ENCODE measurements at regions not wholly inside any gene's neighbourhood (a gene's known extent, or its start where the extent isn't known, plus 50 kb on each side); places are given as distances from the start of the nearest gene placed in this dataset.

DNA sequence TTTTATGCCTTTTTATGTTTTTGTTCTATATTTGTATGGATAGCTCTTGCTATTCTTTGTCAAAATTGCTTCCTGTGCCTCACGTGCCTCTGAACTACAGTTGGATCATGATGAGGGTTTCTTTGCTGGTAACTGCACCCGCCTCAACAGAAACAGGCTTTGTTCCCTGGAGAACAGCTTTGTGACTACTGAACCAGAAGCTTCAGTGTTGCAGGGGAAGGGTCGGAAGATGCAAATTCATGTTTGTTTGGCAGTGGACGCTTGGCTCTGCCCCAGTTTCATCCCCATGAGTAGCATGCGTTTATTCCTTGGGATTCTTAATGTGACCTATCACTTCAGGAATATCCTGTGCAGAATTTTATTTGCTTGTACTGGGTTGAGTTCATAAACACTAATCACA lies 959.1 kb upstream of the WWC1 start:
- intact Hi-C loops (cut with DNase I; ENCODE audit: low total_unique reads) = no loop called here
- Histone ChIP-seq H3K36me3 (no peaks in the 10 kb centered on the region), H3K27me3 (no peaks in the 10 kb centered on the region), H3K4me3 (no peak overlapping the region), H3K27ac (no peak overlapping the region), H3K9me3 (no peaks in the 10 kb centered on the region), H3K4me1 (no peaks in the 10 kb centered on the region)
- no peak for TF ChIP-seq CTCF (IDR thresholded peaks at IDR 0.05)
- DNase-seq = no peak

GRCh38 chr5:167336161-167336560 lies 955.3 kb upstream of the WWC1 start:
- no peak for TF ChIP-seq CTCF (IDR thresholded peaks at IDR 0.05)
- Histone ChIP-seq H3K27ac (no peak overlapping the region), H3K9me3 (no peaks in the 10 kb centered on the region), H3K27me3 (no peaks in the 10 kb centered on the region), H3K36me3 (no peaks in the 10 kb centered on the region), H3K4me1 (no peaks in the 10 kb centered on the region), H3K4me3 (no peak overlapping the region)
- no peak for DNase-seq
- intact Hi-C loops (cut with DNase I; ENCODE audit: low total_unique reads) = no loop called here

GRCh38 chr5:167339205-167339604 lies 952.2 kb upstream of the WWC1 start:
- Histone ChIP-seq H3K9me3 (no peaks in the 10 kb centered on the region), H3K36me3 (no peaks in the 10 kb centered on the region), H3K4me3 (no peak overlapping the region), H3K27me3 (no peaks in the 10 kb centered on the region), H3K4me1 (no peaks in the 10 kb centered on the region), H3K27ac (no peak overlapping the region)
- TF ChIP-seq CTCF (IDR thresholded peaks at IDR 0.05) = no peak
- intact Hi-C loops (cut with DNase I; ENCODE audit: low total_unique reads) = no loop called here
- no peak for DNase-seq

DNA sequence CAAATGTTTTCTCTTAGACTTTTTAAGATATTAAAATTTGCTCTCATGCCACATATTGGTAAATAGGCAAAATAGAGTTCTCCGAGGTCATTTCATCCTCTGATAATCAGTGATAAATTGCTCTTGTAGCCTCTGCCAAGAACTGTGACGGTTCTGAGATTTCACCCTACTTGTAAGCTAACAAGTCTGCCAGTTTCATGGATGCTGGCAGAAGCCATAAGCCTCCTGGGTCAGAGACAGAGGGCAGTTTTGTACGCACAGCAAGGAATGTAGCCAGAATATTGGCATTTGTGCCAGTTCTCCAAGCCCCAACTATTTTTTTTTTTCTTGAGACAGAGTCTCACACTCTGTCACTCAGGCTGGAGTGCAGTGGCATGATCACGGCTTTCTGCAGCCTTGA lies 945.0 kb upstream of the WWC1 start:
- Histone ChIP-seq H3K4me1 (peaks cover 0 to 7% (median 0%) of the 10 kb centered on the region in 4 donors), H3K4me3 (no peak overlapping the region), H3K36me3 (no peaks in the 10 kb centered on the region), H3K27ac (no peak overlapping the region), H3K9me3 (no peaks in the 10 kb centered on the region), H3K27me3 (no peaks in the 10 kb centered on the region)
- TF ChIP-seq CTCF (IDR thresholded peaks at IDR 0.05) = no peak
- DNase-seq = no peak
- intact Hi-C loops (cut with DNase I; ENCODE audit: low total_unique reads) = no loop called here

DNA sequence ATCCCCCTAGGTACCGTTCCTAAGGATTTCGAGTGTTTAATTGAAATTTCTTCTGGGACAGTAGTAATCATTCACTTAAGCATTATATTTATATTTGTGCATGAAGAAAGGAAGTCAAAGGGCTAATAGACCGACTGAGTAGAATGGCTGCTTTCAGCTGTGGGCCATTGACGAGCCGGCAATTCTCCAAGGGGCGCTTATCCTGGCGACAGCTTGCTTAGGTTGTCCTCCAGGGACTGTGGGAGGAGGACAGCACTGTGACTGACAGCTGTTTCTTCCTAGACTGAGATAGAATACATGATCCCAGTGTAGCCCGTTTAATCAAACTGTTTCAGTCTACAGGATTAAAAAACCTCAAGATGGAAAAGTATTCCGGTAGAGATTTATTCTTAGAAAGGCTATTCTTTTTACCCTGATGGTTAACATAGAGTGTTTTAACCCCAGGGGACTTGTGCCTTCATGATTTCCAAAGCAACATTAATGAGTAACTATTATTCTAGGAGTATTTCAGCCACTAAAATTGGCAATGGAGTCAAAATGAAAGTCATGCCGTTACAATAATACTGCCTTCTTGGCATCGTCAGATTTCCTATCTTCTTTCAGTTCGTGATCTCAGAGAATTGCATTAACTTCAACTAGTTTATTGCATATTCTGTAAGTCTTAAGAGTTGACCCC lies 943.1 kb upstream of the WWC1 start:
- H3K27me3 ChIP-seq = no peaks in the 10 kb centered on the region
- no peak overlapping the region for H3K27ac ChIP-seq
- H3K4me3 ChIP-seq = no peak overlapping the region
- peaks cover 0 to 7% (median 0%) of the 10 kb centered on the region in 4 donors for H3K4me1 ChIP-seq
- intact Hi-C loops (cut with DNase I; ENCODE audit: low total_unique reads) = no loop called here
- no peak for DNase-seq
- no peaks in the 10 kb centered on the region for H3K9me3 ChIP-seq
- no peaks in the 10 kb centered on the region for H3K36me3 ChIP-seq
- no peak for TF ChIP-seq CTCF (IDR thresholded peaks at IDR 0.05)

- Histone ChIP-seq H3K4me1 (peaks cover 0 to 7% (median 0%) of the 10 kb centered on the region in 4 donors), H3K36me3 (no peaks in the 10 kb centered on the region), H3K4me3 (no peak overlapping the region), H3K27ac (no peak overlapping the region), H3K27me3 (no peaks in the 10 kb centered on the region), H3K9me3 (no peaks in the 10 kb centered on the region)
- no peak for DNase-seq
- intact Hi-C loops (cut with DNase I; ENCODE audit: low total_unique reads) = no loop called here
- TF ChIP-seq CTCF (IDR thresholded peaks at IDR 0.05) = no peak
Measured at GRCh38 chr5:167348980-167349379, 942.5 kb upstream of the WWC1 start.

Measured in tibial artery (tissue), 4 donors.